Hypothalamus (tissue), 51 donors: ENCODE measurements at regions not wholly inside any gene's neighbourhood (a gene's known extent, or its start where the extent isn't known, plus 50 kb on each side); places are given as distances from the start of the nearest gene placed in this dataset.
A peak's percentile ranks its signal among the peaks of the same experiment; 100 is the strongest.
"Not testable (repeated sequence)": the region's sequence is repeated elsewhere in the genome, so short reads cannot be mapped to it uniquely, and the experiment has no call there.

Experiments used
- DNase-seq, 51 donors: peaks; one replicate each; lab custom pipeline; 2025; lab: John Stamatoyannopoulos, UW

DNA sequence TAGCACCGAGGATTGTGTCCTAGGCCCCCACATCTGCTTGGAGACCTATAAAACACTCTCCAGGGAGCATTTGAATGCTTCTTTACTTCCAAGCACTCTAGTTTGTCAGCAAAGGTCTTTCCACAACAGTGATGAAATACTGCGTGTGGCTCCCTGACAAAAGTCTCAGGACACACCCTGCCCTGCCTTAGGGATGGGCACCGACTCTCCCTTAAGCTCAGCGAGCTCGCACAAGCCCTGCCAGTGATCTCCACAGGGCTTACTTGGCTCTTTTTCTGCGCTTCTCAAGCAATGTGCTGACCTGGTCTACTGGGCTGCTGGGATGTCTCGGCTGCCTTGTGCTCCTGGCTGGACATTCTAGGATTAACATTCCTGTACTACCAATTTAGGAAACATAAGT is 84.3 kb upstream of the MPP7 start:
- no peak for DNase-seq

DNA sequence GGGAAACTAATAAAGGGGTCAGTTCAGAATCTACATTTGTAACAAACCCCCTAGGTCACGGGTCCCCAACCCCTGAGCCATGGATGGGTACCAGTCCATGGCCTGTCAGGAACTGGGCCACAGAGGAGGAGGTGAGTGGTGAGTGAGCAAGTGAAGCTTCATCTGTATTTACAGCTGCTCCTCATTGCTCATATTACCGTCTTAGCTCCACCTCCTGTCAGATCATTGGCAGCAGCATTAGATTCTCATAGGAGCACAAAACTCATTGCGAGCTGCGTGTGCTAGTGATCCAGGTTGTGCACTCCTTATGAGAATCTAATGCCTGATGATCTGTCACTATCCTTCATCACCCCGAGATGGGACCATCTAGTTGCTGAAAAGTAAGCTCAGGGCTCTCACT is 88.4 kb upstream of the MPP7 start:
- DNase-seq, result no peak

- peak in 28 of 51 donors; percentile 1 to 52 (median 14) for DNase-seq
Measured at GRCh38 chr10:28393956-28394568, 91.2 kb upstream of the MPP7 start.

DNA sequence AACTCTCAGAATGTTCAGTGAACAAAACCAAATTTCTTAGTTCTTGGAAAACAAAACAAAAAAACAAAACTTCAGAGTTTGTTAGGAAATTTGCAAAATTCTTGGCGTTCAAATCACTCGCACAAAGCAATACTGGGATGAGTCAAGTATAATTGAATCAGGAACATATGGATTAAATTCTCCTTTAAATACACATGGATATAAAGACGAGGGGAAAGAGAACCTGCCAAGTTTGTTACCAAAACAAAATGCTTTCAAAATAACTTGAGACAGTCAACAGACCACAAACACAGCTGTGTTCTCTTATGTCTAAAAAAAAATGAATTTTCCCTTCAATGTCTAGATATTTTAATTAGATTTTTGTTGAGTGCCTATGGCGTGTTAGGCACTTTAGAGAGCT is 93.5 kb upstream of the MPP7 start:
- DNase-seq, result no peak

- no peak for DNase-seq
Measured at GRCh38 chr10:28397229-28397628, 94.4 kb upstream of the MPP7 start.

- DNase-seq, result no peak
Measured at GRCh38 chr10:28400176-28400575, 97.3 kb upstream of the MPP7 start.

DNA sequence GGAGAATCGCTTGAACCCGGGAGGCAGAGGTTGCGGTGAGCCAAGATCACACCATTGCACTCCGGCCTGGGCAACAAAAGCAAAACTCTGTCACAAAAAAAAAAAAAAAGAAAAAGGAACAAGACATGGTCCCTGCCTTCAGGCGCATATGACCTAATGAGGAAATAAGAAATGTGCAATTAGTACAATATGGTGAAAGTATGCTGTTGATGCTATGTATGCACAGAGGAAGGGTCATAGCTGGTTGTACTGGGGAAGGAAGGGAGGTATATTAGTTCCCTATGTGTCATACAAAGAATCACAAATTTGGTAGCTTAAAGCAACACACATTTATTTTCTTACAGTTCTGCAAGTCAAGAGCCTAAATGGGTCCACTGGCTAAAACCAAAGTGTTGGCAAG is 97.8 kb upstream of the MPP7 start:
- no peak for DNase-seq

GRCh38 chr10:28402611-28403073 is 99.8 kb upstream of the MPP7 start:
- not testable (repeated sequence) for DNase-seq

- no peak for DNase-seq
Measured at GRCh38 chr10:28403090-28403489, 100.2 kb upstream of the MPP7 start.

- DNase-seq, result no peak
Measured at GRCh38 chr10:28408237-28408777, 105.4 kb upstream of the MPP7 start.

GRCh38 chr10:28410420-28411135 is 107.7 kb upstream of the MPP7 start:
- no peak for DNase-seq

GRCh38 chr10:28411136-28411460 is 108.2 kb upstream of the MPP7 start:
- no peak for DNase-seq

DNA sequence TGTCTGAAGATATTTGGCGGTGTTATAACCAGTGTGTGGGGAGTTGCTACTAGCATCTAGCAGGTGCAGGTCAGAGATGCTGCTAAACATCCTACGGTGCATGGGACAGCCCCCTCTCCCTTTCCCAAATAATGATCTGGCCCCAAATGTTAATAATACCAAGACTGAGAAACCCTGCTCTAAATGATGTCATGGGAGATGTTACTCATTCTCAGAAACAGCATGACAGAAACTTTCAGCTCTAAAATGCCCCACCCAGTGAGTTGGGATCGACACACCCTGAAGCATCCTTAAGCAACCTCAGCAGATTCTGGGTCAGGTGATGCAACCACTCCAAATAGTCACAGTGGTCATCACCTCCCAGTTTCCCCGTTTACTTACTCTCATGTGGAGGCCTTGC is 108.8 kb upstream of the MPP7 start:
- no peak for DNase-seq

DNA sequence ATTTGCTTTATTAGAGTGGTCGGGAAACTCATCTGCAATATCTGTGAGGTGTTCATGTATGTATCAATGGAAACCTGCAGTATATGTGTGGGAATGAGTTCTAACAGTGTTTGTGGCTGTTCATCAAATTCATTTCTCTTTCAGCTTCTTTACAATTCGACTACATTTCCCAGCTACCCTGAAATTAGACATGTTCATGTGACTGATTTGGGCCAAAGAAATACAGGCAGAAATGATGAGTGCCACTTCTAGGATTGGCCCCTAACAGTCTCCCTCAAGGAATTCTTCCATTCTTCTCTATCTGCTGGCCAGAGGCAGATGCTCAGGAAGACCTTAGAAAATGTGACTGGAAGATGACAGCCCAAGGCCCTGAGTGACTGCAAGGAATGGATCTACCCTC is 114.8 kb upstream of the WAC start:
- DNase-seq, result no peak

DNA sequence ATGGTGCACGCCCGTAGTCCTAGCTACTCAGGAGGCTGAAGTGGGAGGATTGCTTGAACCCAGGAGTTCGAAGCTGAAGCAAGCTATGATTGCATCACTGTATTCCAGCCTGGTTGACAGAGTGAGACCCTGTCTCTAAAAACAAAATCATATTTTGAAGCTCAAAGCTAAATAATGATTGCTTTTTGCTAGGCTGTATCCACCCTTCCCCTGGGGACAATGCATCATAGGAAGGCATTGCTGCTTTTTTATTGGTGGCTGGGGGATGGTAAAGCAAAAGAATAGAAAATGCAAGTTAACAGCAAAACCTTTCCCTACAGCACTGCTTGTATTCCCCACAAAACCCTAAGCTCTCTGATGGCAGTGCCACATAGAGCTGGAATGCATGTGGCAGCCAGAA is 107.5 kb upstream of the WAC start:
- no peak for DNase-seq

DNA sequence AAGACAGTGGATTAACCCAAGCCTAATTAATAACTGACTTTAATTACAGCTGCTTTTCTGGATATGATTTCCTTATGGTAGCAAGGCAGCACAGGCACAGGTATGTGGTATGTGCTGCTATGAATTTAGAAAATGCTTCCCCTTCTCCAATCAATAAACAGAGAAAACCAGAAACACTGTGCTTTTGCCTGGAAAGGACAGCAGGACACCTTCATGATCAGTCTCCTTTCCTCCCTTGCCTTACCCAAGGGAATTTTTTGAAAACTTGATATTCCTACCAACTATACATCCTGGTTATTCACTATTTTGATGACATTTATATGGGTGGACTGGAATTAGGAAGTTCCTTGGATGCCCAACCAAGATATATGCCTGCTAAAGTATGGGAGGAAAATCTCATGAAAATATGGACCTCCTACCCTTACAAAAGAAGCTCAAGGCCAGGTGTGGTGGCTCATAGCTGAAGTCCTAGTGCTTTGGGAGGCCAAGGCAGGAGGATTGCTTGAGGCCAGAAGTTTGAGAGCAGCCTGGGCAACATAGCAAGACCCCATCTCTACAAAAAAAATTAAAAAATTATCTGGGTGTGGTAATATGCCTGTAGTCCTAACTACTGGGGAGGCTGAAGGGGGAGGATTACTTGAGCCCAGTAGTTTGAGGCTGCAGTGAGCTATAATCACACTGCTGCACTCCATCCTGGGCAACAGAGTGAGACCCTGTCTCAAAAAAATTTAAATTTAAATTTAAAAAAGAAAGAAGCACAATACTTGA is 106.3 kb upstream of the WAC start:
- no peak for DNase-seq

DNA sequence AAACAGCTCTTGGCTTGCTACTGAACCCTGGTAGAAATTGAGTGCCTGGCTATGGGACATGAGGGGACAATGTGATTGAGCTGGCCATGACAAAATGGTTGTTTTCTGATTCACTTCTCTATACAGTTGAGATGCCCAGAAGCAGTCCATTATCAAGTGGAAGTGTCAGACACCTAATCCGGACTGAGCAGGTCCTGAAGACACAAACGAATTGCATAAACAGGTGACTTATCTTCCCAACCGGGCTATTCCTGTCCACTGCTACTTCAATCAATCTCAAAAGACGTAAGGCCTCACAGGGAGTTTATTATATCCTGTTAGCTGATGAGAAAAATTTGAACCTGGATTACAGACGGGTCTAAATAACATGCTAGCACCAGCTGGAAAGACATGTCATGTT is 105.5 kb upstream of the WAC start:
- DNase-seq, result no peak

GRCh38 chr10:28429045-28429444 is 103.9 kb upstream of the WAC start:
- DNase-seq, result no peak

DNA sequence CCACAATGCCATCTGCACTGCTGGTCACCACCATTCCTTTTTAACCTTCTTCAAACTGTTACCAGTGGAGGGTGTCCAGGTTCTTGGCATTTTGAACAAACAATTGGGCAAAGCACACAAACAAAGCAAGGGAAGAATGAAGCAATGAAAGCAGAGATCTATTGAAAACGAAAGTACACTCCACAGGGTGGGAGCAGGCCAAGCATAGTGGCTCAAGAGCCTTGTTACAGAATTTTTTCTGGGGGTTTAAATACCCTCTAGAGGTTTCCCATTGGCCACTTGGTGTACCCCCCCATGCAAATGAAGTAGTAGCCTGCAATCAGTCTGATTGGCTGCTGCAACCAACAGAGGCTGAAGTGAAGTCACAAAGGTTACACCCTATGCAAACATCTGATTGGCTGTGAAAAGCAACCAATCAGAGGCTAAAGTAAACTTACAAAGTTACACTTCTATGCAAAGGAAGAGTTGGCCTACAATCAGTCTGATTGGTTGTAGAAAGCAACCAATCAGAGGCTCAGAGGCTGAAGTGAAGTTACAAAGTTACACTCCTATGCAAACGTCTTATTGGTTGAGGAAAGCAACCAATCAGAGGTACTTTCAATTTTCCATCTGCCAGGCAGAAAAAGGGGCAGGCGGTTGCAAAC is 103.2 kb upstream of the WAC start:
- no peak for DNase-seq

GRCh38 chr10:28431139-28431538 is 101.8 kb upstream of the WAC start:
- DNase-seq, result no peak

DNA sequence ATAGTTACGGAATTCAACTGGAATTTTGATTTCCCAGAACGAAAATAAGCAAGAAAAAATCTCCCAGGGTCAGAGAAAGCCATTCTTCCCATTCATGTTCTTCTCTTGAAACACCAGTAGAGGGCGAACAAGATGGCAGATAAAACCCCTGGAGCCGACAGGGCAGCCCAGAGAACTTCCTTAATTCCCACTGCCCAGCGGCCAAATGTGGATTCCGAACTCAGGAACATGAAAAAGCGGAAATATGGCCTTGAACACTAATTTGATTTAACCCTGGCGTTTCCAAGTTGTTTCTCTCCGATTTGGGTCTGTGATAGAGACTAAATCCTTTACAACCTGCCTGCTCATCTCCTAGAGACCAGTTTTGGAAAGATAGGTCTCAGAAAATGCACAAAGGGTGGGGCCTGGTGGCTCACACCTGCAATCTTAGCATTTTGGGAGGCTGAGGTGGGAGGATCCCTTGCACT is 100.7 kb upstream of the WAC start:
- peak in 30 of 51 donors; percentile 1 to 45 (median 9) for DNase-seq
